Upper lobe of right lung (tissue), 1 donor: ENCODE measurements at regions not wholly inside any gene's neighbourhood (a gene's known extent, or its start where the extent isn't known, plus 50 kb on each side); places are given as distances from the start of the nearest gene placed in this dataset.
"Not testable (repeated sequence)": the region's sequence is repeated elsewhere in the genome, so short reads cannot be mapped to it uniquely, and the experiment has no call there.

ENCODE experiments used
- ATAC-seq: fragments of 200-7000 bp; cut with Tn5 transposase; one replicate; pipeline ENCODE4 v1.9.1; 2020; ENCODE audit warnings: mild to moderate bottlenecking, moderate library complexity
- DNase-seq: peaks from one replicate; pipeline ENCODE4 v3.0.0-alpha.2; 2020
- H3K27ac ChIP-seq: fragments of 200-600 bp; one replicate; pipeline ENCODE4 v1.8.0; 2022
- H3K27me3 ChIP-seq: fragments of 200-600 bp; one replicate; pipeline ENCODE4 v1.8.0; 2022; ENCODE audit warnings: mild to moderate bottlenecking
- H3K36me3 ChIP-seq: fragments of 200-600 bp; one replicate; pipeline ENCODE4 v1.8.0; 2022
- H3K4me1 ChIP-seq: fragments of 200-600 bp; one replicate; pipeline ENCODE4 v1.8.0; 2022
- H3K4me3 ChIP-seq: fragments of 200-600 bp; one replicate; pipeline ENCODE4 v1.8.0; 2022; ENCODE audit warnings: mild to moderate bottlenecking
- H3K9me3 ChIP-seq: fragments of 200-600 bp; one replicate; pipeline ENCODE4 v1.8.0; 2022
- CTCF ChIP-seq: fragments of 200-600 bp; IDR thresholded peaks from one replicate; pipeline ENCODE4 v1.8.0; 2022; ENCODE audit warnings: antibody characterized with exemption
- intact Hi-C: fragments of 100-400 bp; cut with DNase I; formaldehyde crosslinking; loops from one replicate; pipeline ENCODE4 v1.11.0; 2022
- donor health status: DM: no; HTN: yes; CAD: no; lungs with severe emphysema.

DNA sequence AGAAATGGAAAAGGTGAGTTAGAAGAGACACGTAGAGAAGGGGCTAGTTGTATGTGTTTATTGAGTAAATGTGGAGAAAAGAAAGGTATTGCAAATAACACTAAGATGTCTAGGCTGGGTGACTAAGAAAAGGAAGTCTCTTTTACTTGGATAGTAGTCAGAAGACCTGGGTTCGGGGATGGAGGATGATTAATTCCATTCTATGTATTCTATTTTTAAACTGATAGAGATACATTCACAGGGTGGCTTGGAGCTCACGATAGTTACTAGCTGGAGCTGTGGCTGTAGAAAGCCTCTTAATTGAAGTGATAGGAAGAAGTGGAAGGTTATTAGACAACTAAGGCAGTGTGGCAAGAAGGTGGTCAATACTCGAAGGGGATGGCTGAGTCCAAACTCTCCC is 65.9 kb upstream of the TNIK start:
- no peak for ATAC-seq
- intact Hi-C loops: no loop called here

GRCh38 chr3:171525437-171525836 is 65.2 kb upstream of the TNIK start:
- ATAC-seq (peak; percentile 65), DNase-seq (no peak)
- H3K9me3 ChIP-seq: no peaks in the 10 kb centered on the region
- no peak overlapping the region for H3K4me3 ChIP-seq
- no peaks in the 10 kb centered on the region for H3K36me3 ChIP-seq
- intact Hi-C loops: no loop called here
- no peaks in the 10 kb centered on the region for H3K4me1 ChIP-seq
- no peak overlapping the region for H3K27ac ChIP-seq
- no peak for TF ChIP-seq CTCF
- no peaks in the 10 kb centered on the region for H3K27me3 ChIP-seq

More for the DNA sequence above, 65.9 kb upstream of the TNIK start:
- Histone ChIP-seq H3K4me1 (no peaks in the 10 kb centered on the region), H3K36me3 (no peaks in the 10 kb centered on the region), H3K4me3 (no peak overlapping the region), H3K27me3 (no peaks in the 10 kb centered on the region), H3K9me3 (no peaks in the 10 kb centered on the region), H3K27ac (no peak overlapping the region)
- no peak for DNase-seq
- TF ChIP-seq CTCF: no peak

DNA sequence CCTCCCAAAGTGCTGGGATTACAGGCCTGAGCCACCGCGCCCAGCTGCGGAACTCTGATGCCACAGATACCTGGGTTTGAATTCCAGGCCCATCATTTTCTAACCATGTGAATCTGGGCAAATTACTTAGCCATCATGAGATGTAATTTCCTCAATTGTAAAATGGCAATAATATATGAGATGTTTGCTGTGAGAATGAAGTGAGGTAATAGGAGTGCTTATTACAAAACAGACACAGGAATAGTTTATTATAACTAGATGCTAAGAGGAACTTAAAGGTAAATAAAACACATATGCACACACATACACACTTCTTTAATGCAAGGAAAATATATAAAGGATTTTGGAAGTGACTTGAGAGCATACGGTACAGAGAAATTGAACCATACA is 64.7 kb upstream of the TNIK start:
- Histone ChIP-seq H3K4me3 (no peak overlapping the region), H3K36me3 (no peaks in the 10 kb centered on the region), H3K4me1 (no peaks in the 10 kb centered on the region), H3K9me3 (no peaks in the 10 kb centered on the region), H3K27ac (no peak overlapping the region), H3K27me3 (no peaks in the 10 kb centered on the region)
- no peak for TF ChIP-seq CTCF
- ATAC-seq: no peak
- intact Hi-C loops: no loop called here
- no peak for DNase-seq

DNA sequence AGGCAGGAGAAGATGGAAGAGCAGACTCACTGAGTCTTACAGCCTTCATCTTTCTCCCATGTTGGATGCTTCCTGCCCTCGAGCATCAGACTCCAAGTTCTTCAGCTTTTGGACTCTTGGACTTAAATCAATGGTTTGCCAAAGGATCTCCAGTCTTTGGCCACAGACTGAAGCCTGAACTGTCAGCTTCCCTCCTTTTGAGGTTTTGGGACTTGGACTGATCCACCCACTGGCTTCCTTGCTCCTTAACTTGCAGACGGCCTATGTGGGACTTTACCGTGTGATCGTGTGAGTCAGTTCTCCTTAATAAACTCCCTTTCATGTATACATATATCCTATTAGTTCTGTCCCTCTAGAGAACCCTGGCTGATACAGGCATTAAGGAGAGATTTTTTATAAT is 62.4 kb upstream of the TNIK start:
- H3K36me3 ChIP-seq: no peaks in the 10 kb centered on the region
- intact Hi-C loops: no loop called here
- DNase-seq: no peak
- H3K9me3 ChIP-seq: no peaks in the 10 kb centered on the region
- no peaks in the 10 kb centered on the region for H3K27me3 ChIP-seq
- no peak for TF ChIP-seq CTCF
- H3K4me1 ChIP-seq: no peaks in the 10 kb centered on the region
- H3K27ac ChIP-seq: no peak overlapping the region
- ATAC-seq: no peak
- H3K4me3 ChIP-seq: no peak overlapping the region

GRCh38 chr3:171519423-171519822 is 59.2 kb upstream of the TNIK start:
- DNase-seq, H3K4me1 ChIP-seq, ATAC-seq, H3K4me3 ChIP-seq, H3K27ac ChIP-seq, intact Hi-C loops, H3K27me3 ChIP-seq, H3K36me3 ChIP-seq, H3K9me3 ChIP-seq: not testable (repeated sequence)

GRCh38 chr3:171516765-171517164 is 56.6 kb upstream of the TNIK start:
- TF ChIP-seq CTCF: no peak
- no peak overlapping the region for H3K27ac ChIP-seq
- H3K36me3 ChIP-seq: no peaks in the 10 kb centered on the region
- H3K4me3 ChIP-seq: no peak overlapping the region
- H3K4me1 ChIP-seq: no peaks in the 10 kb centered on the region
- ATAC-seq (no peak), DNase-seq (no peak)
- H3K27me3 ChIP-seq: no peaks in the 10 kb centered on the region
- intact Hi-C loops: no loop called here
- H3K9me3 ChIP-seq: no peaks in the 10 kb centered on the region
